ENCODE measurements at regions not wholly inside any gene's neighbourhood (a gene's known extent, or its start where the extent isn't known, plus 50 kb on each side); places are given as distances from the start of the nearest gene placed in this dataset.

DNA sequence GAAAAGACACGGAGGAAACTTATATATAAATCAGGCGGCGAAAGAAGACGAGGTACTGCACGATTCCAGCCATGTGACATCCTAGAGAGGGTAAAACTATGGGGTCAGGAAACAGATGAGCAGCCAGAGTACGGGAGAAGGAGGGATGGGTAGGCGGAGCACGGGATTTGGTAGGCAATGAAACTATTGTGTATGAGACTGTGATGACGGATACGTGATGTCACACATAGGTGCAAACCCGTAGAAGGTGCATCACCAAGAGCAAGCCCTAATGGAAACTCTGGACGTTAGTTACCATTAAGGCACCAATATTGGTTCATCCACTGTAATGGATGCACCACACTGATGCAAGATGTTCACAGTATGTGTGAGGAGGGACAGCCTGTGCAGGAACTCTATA is 93.8 kb upstream of the MGMT start:
- TF ChIP-seq MAX (IDR thresholded peaks at IDR 0.05) (no peak), HNF4A (conservative IDR thresholded peaks at IDR 0.05) (no peak), JUND (IDR thresholded peaks at IDR 0.05) (no peak), GABPA (IDR thresholded peaks at IDR 0.05 in 1 of 2, conservative IDR thresholded peaks at IDR 0.05 in 1 of 2) (no peak), FOXA1 (IDR thresholded peaks at IDR 0.05) (no peak)
- TF ChIP-seq, protein P1, sequence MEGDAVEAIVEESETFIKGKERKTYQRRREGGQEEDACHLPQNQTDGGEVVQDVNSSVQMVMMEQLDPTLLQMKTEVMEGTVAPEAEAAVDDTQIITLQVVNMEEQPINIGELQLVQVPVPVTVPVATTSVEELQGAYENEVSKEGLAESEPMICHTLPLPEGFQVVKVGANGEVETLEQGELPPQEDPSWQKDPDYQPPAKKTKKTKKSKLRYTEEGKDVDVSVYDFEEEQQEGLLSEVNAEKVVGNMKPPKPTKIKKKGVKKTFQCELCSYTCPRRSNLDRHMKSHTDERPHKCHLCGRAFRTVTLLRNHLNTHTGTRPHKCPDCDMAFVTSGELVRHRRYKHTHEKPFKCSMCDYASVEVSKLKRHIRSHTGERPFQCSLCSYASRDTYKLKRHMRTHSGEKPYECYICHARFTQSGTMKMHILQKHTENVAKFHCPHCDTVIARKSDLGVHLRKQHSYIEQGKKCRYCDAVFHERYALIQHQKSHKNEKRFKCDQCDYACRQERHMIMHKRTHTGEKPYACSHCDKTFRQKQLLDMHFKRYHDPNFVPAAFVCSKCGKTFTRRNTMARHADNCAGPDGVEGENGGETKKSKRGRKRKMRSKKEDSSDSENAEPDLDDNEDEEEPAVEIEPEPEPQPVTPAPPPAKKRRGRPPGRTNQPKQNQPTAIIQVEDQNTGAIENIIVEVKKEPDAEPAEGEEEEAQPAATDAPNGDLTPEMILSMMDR (IDR thresholded peaks at IDR 0.05; ENCODE audit: low read depth, low read length, missing input control): no peak

Measured in liver (tissue), 3 donors.